ENCODE measurements at regions not wholly inside any gene's neighbourhood (a gene's known extent, or its start where the extent isn't known, plus 50 kb on each side); places are given as distances from the start of the nearest gene placed in this dataset.

- TF ChIP-seq GABPA (IDR thresholded peaks at IDR 0.05 in 1 of 2, conservative IDR thresholded peaks at IDR 0.05 in 1 of 2) (no peak), CTCF (IDR thresholded peaks at IDR 0.05; ENCODE audit: low read depth, low read length, missing input control) (no peak), YY1 (IDR thresholded peaks at IDR 0.05) (no peak), RAD21 (IDR thresholded peaks at IDR 0.05) (no peak), SP1 (IDR thresholded peaks at IDR 0.05) (no peak), ZBTB33 (IDR thresholded peaks at IDR 0.05) (no peak), RXRA (IDR thresholded peaks at IDR 0.05) (no peak), REST (IDR thresholded peaks at IDR 0.05) (no peak), TAF1 (conservative IDR thresholded peaks at IDR 0.05) (no peak), MAX (IDR thresholded peaks at IDR 0.05) (no peak), EGR1 (IDR thresholded peaks at IDR 0.05; ENCODE audit: low read depth in 2 of 2) (no peak)
Observed at GRCh38 chr1:36594023-36594422, 111.3 kb upstream of the CSF3R start.

Data from liver (tissue), 3 donors.